B cell (primary cell): ENCODE measurements at regions not wholly inside any gene's neighbourhood (a gene's known extent, or its start where the extent isn't known, plus 50 kb on each side); places are given as distances from the start of the nearest gene placed in this dataset.

Experiments used
- EZH2 ChIP-seq: IDR thresholded peaks from 2 replicates; pipeline ENCODE4 v1.6.1; 2012; ENCODE audit warnings: borderline replicate concordance, low read depth, mild to moderate bottlenecking, moderate library complexity, low read length; ENCODE audit not compliant: insufficient read depth, poor library complexity, severe bottlenecking
- TF ChIP-seq, protein P1 (sequence below): fragments of 200-600 bp; IDR thresholded peaks from one replicate; pipeline ENCODE4 v1.8.0; 2022; ENCODE audit warnings: antibody characterized with exemption, mild to moderate bottlenecking

DNA sequence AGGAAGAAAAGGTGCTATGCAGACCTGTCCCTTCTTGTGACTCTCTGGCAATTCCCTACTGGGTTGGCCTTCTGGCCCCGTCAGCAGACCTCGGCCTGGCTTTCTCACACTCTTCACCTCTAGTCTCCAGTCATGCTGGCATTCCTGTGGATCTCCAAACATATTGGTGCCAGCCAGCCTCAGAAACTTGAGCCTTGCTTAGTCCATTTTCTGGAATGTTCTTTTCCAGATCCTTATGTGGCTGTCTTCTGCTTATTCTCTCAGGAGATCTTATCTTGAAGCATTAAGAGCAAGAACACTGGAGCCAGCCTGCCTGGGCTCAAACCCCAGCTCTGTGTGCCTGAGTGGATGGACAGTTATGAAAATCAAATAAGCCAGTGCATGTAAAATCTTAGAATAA lies 88.2 kb upstream of the NTRK3 start:
- no peak for TF ChIP-seq EZH2
- TF ChIP-seq, protein P1, sequence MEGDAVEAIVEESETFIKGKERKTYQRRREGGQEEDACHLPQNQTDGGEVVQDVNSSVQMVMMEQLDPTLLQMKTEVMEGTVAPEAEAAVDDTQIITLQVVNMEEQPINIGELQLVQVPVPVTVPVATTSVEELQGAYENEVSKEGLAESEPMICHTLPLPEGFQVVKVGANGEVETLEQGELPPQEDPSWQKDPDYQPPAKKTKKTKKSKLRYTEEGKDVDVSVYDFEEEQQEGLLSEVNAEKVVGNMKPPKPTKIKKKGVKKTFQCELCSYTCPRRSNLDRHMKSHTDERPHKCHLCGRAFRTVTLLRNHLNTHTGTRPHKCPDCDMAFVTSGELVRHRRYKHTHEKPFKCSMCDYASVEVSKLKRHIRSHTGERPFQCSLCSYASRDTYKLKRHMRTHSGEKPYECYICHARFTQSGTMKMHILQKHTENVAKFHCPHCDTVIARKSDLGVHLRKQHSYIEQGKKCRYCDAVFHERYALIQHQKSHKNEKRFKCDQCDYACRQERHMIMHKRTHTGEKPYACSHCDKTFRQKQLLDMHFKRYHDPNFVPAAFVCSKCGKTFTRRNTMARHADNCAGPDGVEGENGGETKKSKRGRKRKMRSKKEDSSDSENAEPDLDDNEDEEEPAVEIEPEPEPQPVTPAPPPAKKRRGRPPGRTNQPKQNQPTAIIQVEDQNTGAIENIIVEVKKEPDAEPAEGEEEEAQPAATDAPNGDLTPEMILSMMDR: no peak
